ENCODE measurements at regions not wholly inside any gene's neighbourhood (a gene's known extent, or its start where the extent isn't known, plus 50 kb on each side); places are given as distances from the start of the nearest gene placed in this dataset.

- TF ChIP-seq NFIC (IDR thresholded peaks at IDR 0.05) (peak; percentile 24; the same call in 1 of the 2 replicates), EP300 (IDR thresholded peaks at IDR 0.05; ENCODE audit: borderline replicate concordance) (no peak), CREB1 (IDR thresholded peaks at IDR 0.05; ENCODE audit: low read depth) (peak; percentile 41; the same call in 1 of the 2 replicates), MAX (IDR thresholded peaks at IDR 0.05) (peak; percentile 82), ZBTB7A (IDR thresholded peaks at IDR 0.05; ENCODE audit: low read depth) (peak; percentile 76; the same call in 1 of the 2 replicates), USF1 (IDR thresholded peaks at IDR 0.05) (0 out of 2 replicates have a peak, but pooled peaks have one; percentile 1), EGR1 (IDR thresholded peaks at IDR 0.05) (no peak), TCF12 (IDR thresholded peaks at IDR 0.05; ENCODE audit: low read depth) (no peak; the same call in 1 of the 2 replicates), RAD21 (IDR thresholded peaks at IDR 0.05; ENCODE audit: low read depth) (no peak), TAF1 (IDR thresholded peaks at IDR 0.05; ENCODE audit: low read depth) (peak; percentile 79; the same call in 1 of the 2 replicates), REST (IDR thresholded peaks at IDR 0.05; ENCODE audit: low read depth) (no peak; the same call in 1 of the 2 replicates), CEBPB (IDR thresholded peaks at IDR 0.05) (no peak), FOXM1 (IDR thresholded peaks at IDR 0.05; ENCODE audit: borderline replicate concordance, low read depth) (no peak), TEAD4 (IDR thresholded peaks at IDR 0.05) (no peak), YY1 (IDR thresholded peaks at IDR 0.05; ENCODE audit: low read depth) (peak; percentile 76; the same call in 1 of the 2 replicates)
Observed at GRCh38 chr14:27845241-27845850, 921.2 kb upstream of the FOXG1 start.

- TF ChIP-seq NFIC (IDR thresholded peaks at IDR 0.05) (no peak), FOXM1 (IDR thresholded peaks at IDR 0.05; ENCODE audit: borderline replicate concordance, low read depth) (no peak), RAD21 (IDR thresholded peaks at IDR 0.05; ENCODE audit: low read depth) (no peak), CREB1 (IDR thresholded peaks at IDR 0.05; ENCODE audit: low read depth) (no peak), YY1 (IDR thresholded peaks at IDR 0.05; ENCODE audit: low read depth) (no peak), ZBTB7A (IDR thresholded peaks at IDR 0.05; ENCODE audit: low read depth) (no peak), USF1 (IDR thresholded peaks at IDR 0.05) (no peak)
Observed at GRCh38 chr14:27845902-27846301, 920.7 kb upstream of the FOXG1 start.

GRCh38 chr14:27862684-27863083, 903.9 kb upstream of the FOXG1 start:
- TF ChIP-seq CEBPB (IDR thresholded peaks at IDR 0.05) = 0 out of 2 replicates have a peak, but pooled peaks have one; percentile 64
- no peak for TF ChIP-seq EP300 (IDR thresholded peaks at IDR 0.05; ENCODE audit: borderline replicate concordance)
- TF ChIP-seq MAX (IDR thresholded peaks at IDR 0.05) = no peak
- no peak for TF ChIP-seq YY1 (IDR thresholded peaks at IDR 0.05; ENCODE audit: low read depth)

- no peak for TF ChIP-seq CREB1 (IDR thresholded peaks at IDR 0.05; ENCODE audit: low read depth)
- TF ChIP-seq MAX (IDR thresholded peaks at IDR 0.05) = no peak
- TF ChIP-seq YY1 (IDR thresholded peaks at IDR 0.05; ENCODE audit: low read depth) = no peak
- TF ChIP-seq CEBPB (IDR thresholded peaks at IDR 0.05) = no peak
- no peak for TF ChIP-seq NFIC (IDR thresholded peaks at IDR 0.05)
- no peak for TF ChIP-seq ZBTB7A (IDR thresholded peaks at IDR 0.05; ENCODE audit: low read depth)
- peak; percentile 19; the same call in 1 of the 2 replicates for TF ChIP-seq EP300 (IDR thresholded peaks at IDR 0.05; ENCODE audit: borderline replicate concordance)
- no peak for TF ChIP-seq TAF1 (IDR thresholded peaks at IDR 0.05; ENCODE audit: low read depth)
- peak; percentile 41 for TF ChIP-seq TEAD4 (IDR thresholded peaks at IDR 0.05)
- TF ChIP-seq USF1 (IDR thresholded peaks at IDR 0.05) = no peak
- TF ChIP-seq RAD21 (IDR thresholded peaks at IDR 0.05; ENCODE audit: low read depth) = no peak
- no peak for TF ChIP-seq EGR1 (IDR thresholded peaks at IDR 0.05)
- TF ChIP-seq REST (IDR thresholded peaks at IDR 0.05; ENCODE audit: low read depth) = no peak
- no peak for TF ChIP-seq TCF12 (IDR thresholded peaks at IDR 0.05; ENCODE audit: low read depth)
- TF ChIP-seq FOXM1 (IDR thresholded peaks at IDR 0.05; ENCODE audit: borderline replicate concordance, low read depth) = no peak
Observed at GRCh38 chr14:27863166-27863565, 903.4 kb upstream of the FOXG1 start.

GRCh38 chr14:27881063-27881462, 885.5 kb upstream of the FOXG1 start:
- no peak for TF ChIP-seq REST (IDR thresholded peaks at IDR 0.05; ENCODE audit: low read depth)
- no peak for TF ChIP-seq YY1 (IDR thresholded peaks at IDR 0.05; ENCODE audit: low read depth)
- no peak for TF ChIP-seq MAX (IDR thresholded peaks at IDR 0.05)
- TF ChIP-seq USF1 (IDR thresholded peaks at IDR 0.05) = no peak
- TF ChIP-seq TAF1 (IDR thresholded peaks at IDR 0.05; ENCODE audit: low read depth) = no peak
- no peak for TF ChIP-seq CEBPB (IDR thresholded peaks at IDR 0.05)
- TF ChIP-seq FOXM1 (IDR thresholded peaks at IDR 0.05; ENCODE audit: borderline replicate concordance, low read depth) = no peak
- no peak for TF ChIP-seq TEAD4 (IDR thresholded peaks at IDR 0.05)
- no peak for TF ChIP-seq ZBTB7A (IDR thresholded peaks at IDR 0.05; ENCODE audit: low read depth)
- no peak for TF ChIP-seq NFIC (IDR thresholded peaks at IDR 0.05)
- TF ChIP-seq CREB1 (IDR thresholded peaks at IDR 0.05; ENCODE audit: low read depth) = no peak
- TF ChIP-seq RAD21 (IDR thresholded peaks at IDR 0.05; ENCODE audit: low read depth) = no peak
- TF ChIP-seq EP300 (IDR thresholded peaks at IDR 0.05; ENCODE audit: borderline replicate concordance) = no peak
- TF ChIP-seq EGR1 (IDR thresholded peaks at IDR 0.05) = no peak
- TF ChIP-seq TCF12 (IDR thresholded peaks at IDR 0.05; ENCODE audit: low read depth) = no peak
